Sigmoid colon (tissue), 4 donors: ENCODE measurements at regions not wholly inside any gene's neighbourhood (a gene's known extent, or its start where the extent isn't known, plus 50 kb on each side); places are given as distances from the start of the nearest gene placed in this dataset.

Source experiments
- CTCF ChIP-seq, 4 experiments: fragments of 450-650 bp in 3 of 4; fragments of 200-600 bp in 1 of 4; IDR thresholded peaks; one replicate each; pipeline ENCODE4 v1.5.1; 2016 to 2019; ENCODE audit warnings: antibody characterized with exemption in 4 of 4, mild to moderate bottlenecking in 3 of 4, moderate library complexity in 2 of 4
- EP300 ChIP-seq, 4 donors: sonication (generic); formaldehyde crosslinking; IDR thresholded peaks; one replicate each; pipeline ENCODE4 v1.6.1; 2017; ENCODE audit warnings: antibody characterized with exemption in 4 of 4
- POLR2AphosphoS5 ChIP-seq, 4 donors: sonication (generic); formaldehyde crosslinking; IDR thresholded peaks; one replicate each; pipeline ENCODE4 v1.6.1; 2017; ENCODE audit warnings: antibody characterized with exemption in 4 of 4

- TF ChIP-seq EP300 (IDR thresholded peaks at IDR 0.05) (no peak), CTCF (IDR thresholded peaks at IDR 0.05) (peak in 3 of 4 experiments; percentile 51 to 75 (median 67)), POLR2AphosphoS5 (IDR thresholded peaks at IDR 0.05) (no peak)
Observed at GRCh38 chr14:42224053-42224888, 617.6 kb downstream of the LRFN5 start.
